Nucleus accumbens (tissue), 56 donors: ENCODE measurements at regions not wholly inside any gene's neighbourhood (a gene's known extent, or its start where the extent isn't known, plus 50 kb on each side); places are given as distances from the start of the nearest gene placed in this dataset.
A peak's percentile ranks its signal among the peaks of the same experiment; 100 is the strongest.

Experiments
- DNase-seq, 56 donors: peaks; one replicate each; lab custom pipeline; 2025; lab: John Stamatoyannopoulos, UW

DNA sequence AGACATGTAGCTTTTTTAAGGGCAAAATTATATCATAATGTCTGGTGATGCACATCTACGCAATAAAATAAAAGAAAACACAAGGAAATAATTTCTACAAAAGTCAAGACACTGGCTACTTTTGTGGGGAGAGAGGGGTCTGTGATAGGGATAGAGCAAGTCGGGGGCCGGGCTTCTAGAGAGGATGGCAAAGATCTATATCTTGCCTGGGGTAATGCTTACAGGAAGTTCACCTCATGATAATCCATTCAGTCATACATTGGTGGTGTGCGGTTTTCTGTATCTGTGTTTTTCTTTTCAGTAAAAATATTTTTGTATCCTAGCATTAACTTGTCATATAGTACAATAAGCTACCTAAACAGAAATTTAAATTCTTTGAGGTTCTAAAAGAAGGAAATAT is 178.8 kb downstream of the ARRDC4 start:
- no peak for DNase-seq

DNA sequence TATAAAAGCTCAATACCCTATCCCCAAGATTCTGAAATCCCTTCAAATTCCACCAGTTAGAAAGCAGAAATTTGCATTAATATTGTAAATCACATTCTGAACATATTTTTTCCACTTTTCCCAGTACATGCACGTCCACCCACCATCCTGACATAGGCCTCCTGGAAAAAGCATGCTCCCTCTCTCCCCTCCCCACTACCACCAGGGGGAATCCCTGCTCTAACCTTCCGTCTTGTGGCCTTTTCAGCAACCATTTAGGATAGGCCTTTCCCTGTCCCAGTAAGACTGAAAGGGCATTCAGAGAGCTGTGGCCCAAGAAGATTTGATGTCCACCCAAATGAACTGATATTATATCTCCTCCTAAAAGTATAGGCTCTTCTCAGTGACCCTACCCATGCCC is 182.1 kb downstream of the ARRDC4 start:
- no peak for DNase-seq

DNA sequence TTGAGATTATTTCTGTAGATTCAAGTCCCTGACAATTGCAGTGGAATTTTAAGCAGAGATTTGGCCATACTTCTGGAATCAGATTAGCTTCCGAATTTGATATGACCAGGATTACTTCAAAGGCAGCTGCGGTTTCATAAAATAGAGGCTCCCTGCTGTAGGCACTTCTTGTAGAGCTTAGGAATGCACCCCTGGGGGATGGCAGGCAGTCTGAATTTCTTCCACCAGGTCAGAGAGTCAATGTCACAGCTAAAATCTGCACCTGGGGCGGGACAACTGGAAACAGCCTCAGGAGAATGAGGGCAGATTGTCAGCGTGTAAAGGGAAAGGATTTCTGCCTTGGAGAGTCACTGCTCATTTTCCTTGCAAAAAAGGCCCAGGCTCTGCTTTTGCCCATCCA is 182.6 kb downstream of the ARRDC4 start:
- DNase-seq: no peak

DNA sequence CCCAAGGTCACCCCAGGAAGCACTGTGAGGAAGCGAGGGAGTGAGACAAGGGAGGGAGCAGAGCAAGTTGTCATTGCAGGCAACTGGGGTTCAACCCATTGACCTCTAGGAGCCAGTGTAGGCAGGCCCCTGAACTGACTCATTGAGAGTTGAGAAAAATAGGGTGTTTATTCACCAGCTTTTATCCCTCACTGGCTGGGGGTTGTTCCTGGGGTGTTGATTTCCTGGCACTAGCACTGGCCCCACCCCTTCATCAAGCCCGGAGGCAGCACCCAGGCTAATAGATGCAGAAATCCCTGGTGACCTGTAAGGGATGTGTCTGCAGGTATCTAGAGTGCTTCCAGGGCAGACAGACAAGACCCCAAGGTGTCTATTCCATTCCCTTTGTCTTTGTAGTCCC is 183.9 kb downstream of the ARRDC4 start:
- no peak for DNase-seq

DNA sequence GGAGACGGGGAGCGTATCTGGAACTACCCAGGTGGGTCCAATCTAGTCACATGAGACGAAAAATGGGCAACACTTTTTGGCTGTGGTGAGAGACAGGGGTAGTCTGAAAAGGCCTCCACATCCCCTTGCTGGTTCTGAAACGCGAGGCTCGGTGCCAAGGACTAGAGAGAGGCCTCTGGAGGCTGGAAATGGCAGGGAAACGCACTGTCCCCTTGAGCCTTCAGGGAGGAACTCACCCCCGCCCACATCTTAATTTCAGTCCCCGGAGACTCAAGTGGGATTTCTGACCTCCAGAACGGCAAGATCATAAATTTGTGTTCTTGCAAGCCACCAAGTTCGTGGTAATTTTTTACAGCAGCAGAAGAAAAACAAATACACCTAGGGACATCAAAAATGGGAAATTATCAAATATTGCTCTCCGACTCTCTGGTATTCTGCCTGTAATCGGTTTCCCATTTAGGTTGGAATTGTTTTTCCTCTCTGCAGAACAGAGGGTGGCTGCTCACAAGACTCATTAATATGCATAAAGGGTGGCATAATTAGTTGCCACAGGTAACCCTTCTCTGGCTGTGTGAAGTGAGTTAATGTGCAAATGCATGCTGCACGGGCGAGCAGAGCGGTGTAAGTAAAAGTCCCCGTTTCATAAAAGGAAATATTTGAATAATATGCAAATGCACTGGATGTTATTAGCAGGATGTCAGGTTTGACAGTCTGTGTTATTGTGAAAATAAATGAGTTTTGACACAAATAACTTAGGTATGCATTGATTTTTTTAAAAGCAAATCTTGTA is 185.7 kb downstream of the ARRDC4 start:
- DNase-seq: peak in 5 of 56 donors; percentile 5 to 39 (median 6)

DNA sequence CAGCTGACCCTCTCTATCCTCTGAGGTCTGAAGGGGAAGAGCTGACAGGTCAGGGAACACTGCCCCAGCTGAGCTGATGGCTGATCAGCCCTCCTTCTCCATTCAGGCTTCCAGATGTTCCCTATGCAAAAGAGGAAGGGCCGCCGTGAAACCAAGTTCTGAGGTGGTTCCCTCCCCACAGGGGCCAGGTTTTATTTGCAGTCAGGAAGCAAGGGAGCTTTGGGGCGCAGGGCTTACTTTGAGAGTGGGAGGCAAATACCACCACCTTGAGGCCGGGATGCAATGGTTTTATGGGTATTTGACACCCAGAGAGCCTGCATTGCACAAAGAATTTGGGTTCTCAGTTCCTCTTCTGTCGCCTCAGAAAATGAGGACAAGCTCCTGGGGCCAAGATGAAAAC is 186.9 kb downstream of the ARRDC4 start:
- DNase-seq: no peak

DNA sequence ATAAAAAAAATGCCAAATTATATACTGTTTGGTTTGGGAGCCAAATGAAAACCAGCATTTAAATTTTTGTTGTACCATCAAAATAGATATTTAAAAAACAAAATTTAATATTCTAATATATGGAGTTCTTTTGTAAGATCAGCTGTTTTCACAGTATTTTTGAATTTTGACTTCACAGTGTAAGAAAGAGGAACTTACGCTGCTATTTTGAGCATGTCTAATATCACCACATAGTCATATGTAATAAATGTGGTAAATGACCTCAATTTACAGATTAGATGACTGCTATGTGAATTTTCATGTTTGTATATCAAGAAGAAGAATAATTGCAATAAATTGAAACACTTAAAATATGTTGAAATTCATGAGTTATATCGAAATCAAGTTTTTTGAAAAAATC is 189.6 kb downstream of the ARRDC4 start:
- no peak for DNase-seq

DNA sequence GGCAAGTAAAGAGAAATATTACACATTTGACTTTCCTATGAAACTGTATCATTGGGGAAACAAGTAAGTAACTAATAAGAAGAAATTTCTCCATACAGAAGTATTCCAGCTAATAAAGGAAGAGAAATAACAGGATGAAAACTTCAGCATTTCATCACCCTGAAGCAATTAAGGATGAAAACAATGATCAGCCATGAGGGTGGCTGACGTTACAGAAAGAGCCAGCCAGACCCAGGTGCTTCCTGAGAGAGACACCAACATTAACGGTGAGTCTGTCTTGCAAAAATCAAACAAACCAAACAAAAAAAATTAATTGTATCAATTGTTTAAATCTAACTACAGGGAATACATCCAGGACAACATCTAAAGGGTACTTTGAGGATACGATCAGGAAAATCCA is 190.0 kb downstream of the ARRDC4 start:
- DNase-seq: no peak

DNA sequence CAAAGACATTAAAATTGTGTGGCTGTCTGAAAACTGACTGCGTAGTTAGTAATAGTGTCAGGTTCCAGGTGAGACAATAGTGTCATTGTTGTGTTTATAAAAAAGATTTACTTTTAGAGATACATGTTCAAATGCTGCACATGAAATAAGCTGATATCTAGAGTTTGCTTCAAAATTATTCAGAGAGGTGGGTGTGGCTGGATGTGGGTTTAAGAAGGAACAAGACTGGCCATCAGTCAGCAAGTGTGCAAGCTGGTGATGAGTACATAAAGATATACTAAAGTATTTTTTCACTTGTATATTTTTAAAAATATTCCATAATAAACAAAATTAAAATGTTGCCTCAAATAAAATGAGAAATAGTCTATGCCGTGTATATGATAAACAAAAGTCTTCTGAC is 190.6 kb downstream of the ARRDC4 start:
- no peak for DNase-seq

DNA sequence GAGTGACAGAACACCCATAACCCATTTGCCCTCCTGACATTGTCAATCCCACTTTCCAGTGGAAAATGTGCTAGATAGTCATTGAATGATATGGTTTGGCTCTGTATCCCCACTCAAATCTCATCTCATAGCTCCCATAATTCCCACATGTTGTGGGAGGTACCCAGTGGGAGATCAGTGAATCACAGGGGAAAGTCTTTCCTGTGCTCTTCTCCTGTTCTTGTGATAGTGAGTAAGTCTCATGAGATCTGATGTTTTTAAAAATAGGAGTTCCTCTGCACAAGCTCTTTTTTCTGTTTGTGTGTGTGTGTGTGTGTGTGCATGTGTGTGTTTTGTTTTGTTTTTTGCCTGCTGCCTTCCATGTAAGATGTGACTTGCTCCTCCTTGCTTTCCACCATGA is 191.7 kb downstream of the ARRDC4 start:
- no peak for DNase-seq

DNA sequence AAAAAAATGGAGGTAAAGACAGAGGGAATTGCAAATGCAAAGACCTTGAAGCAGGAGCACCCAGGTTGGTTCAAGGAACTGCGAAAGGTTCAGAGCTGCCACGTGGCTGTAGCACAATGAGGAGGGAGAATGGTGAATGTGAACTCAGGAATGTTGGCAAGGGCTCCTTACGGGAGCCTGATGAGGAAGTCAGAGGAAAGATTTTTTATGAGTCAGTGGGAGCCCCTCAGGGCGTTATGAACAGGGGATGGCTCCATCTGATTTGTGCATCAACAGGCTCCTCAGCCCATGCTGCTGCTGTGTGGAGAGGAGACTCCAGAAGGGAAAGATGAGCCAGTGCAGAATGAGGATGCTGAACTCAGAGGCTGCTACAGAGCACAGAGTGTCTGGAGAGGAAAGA is 194.4 kb downstream of the ARRDC4 start:
- DNase-seq: no peak

DNA sequence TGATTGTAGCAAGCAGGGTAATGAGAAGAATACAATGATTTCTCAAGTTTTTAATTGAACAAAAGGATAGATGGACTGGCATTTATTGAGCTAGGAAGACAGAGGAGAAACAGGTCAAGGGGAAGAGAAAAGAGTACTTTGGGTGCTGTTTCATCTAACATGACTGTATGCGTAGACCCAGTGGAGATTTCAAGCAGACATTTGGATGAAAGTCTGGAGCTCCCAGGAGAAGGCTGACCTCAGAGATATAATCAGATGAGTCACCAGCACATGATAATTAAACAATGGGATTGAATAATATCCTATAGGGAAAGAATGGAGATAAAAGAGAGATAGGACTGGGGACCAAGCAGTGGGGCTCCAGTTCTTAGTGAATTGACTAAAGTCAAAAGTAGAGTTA is 194.9 kb downstream of the ARRDC4 start:
- DNase-seq: no peak

DNA sequence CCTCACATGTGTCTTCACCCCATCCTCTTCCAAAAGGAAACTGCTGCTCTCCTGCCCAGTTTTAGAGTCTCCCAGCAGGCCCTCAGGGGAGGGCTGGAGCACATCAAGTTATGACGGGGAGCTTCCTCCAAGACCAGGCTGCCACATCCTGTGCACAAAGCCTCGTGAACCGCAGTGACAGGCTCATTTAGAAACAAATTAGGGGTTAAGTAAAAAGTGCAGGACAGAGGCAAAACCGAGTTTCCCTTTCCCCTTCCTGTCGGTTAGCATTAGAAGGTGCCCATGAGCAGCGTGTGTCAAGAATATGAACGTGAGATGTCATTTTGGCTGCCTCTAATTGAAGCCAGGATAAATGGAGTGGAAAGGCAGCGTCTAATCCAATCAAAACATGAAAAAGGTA is 199.7 kb downstream of the ARRDC4 start:
- DNase-seq: no peak

DNA sequence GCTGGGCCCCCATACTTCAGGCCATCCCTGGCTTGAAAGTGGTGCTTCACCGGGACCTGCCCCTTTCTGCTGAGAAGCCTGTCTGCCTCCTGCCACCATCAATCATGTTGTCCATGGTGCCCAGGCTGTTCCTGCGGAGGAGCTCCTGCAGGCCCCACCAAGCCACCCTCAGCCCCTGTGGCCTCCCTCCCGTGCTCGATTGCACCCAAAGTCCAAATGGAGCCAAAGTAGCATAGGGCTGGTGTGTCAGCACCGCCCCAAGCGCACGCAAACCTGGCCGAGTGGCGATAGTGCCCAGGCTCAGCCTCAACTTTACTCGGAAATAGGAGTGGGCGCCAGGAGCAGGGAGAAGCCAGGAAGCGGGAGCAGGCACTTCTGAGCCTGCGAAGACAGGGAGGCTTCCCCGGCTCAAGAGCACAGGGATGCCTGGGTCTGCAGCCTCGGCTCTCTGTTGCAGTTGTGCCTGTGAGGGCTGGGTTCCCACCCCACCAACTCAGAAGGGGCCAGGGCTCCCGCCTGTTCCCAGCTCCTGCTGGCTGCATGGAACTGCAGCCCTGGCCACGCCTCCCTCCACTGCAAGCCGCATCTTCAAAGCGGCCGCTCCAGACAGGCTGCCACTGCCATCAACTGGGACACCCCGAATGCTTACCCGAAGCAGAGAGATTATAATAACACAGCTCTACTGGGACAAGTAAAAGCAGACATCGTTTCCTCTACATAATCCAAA is 203.0 kb downstream of the ARRDC4 start:
- DNase-seq: no peak

DNA sequence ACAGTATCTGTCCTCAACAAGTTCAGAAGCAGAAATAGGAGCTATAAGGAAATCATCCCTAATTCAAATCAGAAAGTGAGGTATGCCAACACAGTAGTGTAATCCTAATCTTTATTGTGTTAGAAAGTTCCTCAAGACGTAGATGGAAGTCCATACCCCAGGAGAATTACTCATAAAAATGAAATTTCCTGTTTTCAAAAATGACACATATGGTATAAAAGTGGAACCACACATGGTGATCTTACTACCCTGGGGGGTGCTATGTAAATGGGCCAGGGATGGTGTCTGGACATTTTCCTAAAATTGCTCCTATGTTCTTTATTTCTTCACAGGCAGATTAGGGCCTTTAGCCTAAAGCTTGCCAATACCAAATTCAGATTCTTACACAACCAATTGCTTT is 204.1 kb downstream of the ARRDC4 start:
- no peak for DNase-seq

DNA sequence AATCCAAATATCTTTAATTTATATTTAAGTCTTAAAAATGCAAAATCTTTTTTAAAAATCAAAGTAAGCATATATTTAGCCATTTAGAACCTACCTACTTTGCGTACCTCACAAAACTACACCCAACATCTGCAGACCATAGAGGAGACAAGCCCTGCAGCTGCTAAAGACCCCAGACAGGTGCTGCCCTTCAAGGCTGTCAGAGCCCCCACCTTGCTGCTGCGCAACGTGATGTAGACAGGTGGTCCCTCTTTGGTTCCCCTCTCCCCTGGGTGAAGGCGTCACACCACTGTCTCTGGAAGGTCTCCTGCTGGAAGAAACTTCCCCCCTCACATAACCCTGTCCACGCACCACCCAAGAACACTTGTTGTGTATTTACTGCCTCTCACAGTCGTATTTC is 204.5 kb downstream of the ARRDC4 start:
- DNase-seq: no peak

DNA sequence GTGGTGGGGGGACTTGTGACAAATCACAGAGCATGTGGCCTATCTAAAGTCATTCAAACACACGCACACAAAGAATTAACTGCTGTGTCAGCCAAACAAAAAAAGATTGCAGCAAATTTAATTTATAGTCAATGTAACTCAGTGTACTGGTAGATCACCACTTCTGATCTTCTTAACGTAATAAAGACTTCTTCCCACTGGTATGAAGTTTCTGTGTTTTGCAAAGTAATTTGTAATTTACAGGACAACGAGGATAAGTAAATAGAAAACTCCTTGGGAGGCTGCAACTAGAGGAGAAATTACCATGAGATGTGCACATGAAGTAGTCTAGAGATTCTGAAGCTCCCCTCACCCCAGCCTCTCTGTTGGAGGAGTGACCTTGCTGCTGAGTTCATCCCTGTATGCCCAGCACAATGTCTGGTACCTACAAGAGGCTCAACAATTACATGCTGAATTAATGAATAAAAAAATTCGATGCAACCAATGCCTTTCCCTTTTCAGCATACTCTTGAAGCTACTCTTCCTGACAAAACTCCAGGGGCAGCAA is 207.3 kb downstream of the ARRDC4 start:
- no peak for DNase-seq

DNA sequence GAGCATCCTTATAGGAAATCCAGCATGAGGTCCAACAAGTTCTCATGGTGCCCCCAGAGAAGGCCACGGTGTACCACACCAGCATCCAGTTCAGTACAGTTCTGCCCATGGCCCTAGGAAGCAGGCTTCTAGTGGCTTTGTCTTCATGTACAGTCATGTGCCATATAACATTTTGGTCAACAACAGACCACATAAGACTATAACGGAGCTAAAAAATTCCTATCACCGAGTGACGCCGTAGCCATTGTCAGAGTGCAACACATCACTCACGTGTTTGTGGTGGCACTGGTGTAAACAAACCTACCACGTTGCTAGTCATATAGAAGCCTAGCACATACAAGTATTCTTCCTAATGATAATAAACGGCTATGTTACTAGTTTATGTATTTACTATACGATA is 209.0 kb downstream of the ARRDC4 start:
- no peak for DNase-seq

DNA sequence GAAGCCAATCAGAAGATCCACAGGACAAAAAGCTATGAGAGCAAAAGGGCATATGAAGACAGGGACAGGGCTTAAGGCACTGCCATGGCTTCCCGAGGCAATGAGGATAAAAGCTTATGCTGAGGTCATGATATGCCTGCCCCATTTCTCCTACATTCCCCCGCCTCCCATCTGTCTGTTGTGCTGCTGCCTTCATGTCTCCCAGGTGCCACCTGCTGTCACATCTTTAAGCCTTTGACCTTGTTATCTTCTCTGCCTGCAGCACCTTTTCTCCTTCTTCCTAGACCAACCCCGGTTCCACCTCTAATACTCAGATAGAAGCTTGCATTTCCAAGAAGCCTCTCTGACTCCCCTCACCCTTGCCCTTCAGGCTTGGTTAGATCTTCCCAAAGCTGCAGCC is 213.8 kb downstream of the ARRDC4 start:
- DNase-seq: no peak

DNA sequence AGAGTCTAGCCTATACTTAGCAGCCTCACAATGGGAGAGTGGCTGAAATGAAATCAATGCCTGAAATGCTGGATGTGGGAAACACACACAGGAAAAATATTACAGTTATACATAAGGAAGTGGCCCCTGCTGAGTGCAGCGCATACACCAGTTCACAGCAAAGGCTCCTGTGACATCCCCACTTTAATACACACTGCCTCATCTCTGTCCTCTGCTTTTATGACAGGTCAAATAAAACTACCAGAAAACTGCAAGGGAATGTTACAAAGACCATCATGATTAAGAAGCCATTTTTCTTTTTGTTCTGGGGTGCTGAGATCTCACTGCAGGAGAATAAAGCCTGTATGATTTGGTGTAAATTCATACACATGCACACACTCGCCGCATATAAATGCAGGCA is 214.3 kb downstream of the ARRDC4 start:
- no peak for DNase-seq

DNA sequence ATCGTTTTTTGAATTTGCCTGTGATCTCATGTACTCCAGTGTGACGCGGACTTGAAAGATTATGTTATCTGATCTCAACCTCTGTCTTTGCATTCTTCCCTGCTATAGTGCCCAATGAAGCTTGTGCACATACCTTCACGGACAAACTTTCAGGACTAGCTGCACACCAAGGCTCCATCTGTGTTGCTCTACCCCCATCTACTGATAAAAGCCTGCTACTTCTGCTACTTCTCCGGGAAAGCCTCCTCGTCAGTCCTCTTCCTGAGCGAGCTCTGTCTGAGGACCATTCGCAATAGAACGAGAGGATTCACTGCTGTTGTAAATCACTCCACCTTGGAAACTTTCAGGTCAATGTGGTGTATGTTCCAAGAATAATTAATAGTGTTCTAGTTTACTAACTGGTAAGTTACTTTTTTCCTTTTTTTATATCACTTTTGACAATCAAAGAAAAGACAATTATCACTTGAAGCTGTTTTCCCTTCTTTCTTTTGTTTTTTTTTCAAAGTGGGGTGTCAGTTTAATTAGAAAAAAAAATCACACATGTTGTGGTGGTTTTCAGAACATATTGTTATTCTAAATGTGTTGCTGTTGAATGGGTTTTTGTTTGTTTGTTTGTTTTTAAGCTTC is 217.6 kb downstream of the ARRDC4 start:
- DNase-seq: peak in 27 of 56 donors; percentile 1 to 60 (median 17)

DNA sequence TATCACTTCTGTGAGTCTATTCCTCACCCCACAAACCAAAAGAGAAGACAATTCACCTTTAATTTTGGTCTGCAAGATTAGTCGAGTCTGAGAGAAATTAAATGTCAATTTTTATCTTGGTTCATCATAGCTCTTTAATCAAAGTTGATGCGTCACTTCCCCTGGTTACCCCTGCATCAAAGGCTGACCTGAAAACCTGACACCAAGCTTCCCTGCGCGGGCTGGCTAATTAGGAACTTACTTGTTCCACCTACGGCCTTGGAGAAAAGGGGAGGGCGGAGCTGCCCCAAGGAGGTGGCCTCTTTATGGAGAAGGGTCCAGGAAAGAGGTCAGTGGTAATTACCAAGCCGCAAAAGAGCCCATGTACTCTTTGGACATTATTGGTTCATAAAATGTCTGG is 218.4 kb downstream of the ARRDC4 start:
- DNase-seq: no peak
